Neural cell (in vitro differentiated cells): ENCODE measurements at regions not wholly inside any gene's neighbourhood (a gene's known extent, or its start where the extent isn't known, plus 50 kb on each side); places are given as distances from the start of the nearest gene placed in this dataset.

Source experiments
- CTCF ChIP-seq: fragments of 450-650 bp; IDR thresholded peaks from 2 replicates; pipeline ENCODE4 v1.5.1; 2014; ENCODE audit warnings: antibody characterized with exemption, mild to moderate bottlenecking, moderate library complexity; ENCODE audit not compliant: poor library complexity, severe bottlenecking
- POLR2AphosphoS5 ChIP-seq: IDR thresholded peaks from 2 replicates; pipeline ENCODE4 v1.6.1; 2012
- REST ChIP-seq: IDR thresholded peaks from 2 replicates; pipeline ENCODE4 v1.6.1; 2012; ENCODE audit warnings: borderline replicate concordance

- no peak for TF ChIP-seq REST
- TF ChIP-seq CTCF, result no peak
- no peak for TF ChIP-seq POLR2AphosphoS5
Measured at GRCh38 chr9:32306006-32306405, 78.4 kb upstream of the ACO1 start.
